ENCODE measurements at regions not wholly inside any gene's neighbourhood (a gene's known extent, or its start where the extent isn't known, plus 50 kb on each side); places are given as distances from the start of the nearest gene placed in this dataset.

GRCh38 chr16:85332175-85332574, 219.9 kb upstream of the CIBAR2 start:
- no peak for TF ChIP-seq SIN3A (IDR thresholded peaks at IDR 0.05; ENCODE audit: borderline replicate concordance, insufficient read depth, low read length)
- no peak for TF ChIP-seq TAF1 (IDR thresholded peaks at IDR 0.05; ENCODE audit: borderline replicate concordance, insufficient read depth, low read length)
